ENCODE measurements at regions not wholly inside any gene's neighbourhood (a gene's known extent, or its start where the extent isn't known, plus 50 kb on each side); places are given as distances from the start of the nearest gene placed in this dataset.

- H3K4me1 ChIP-seq (ENCODE audit: control insufficient read depth in 1 of 2, insufficient read depth in 2 of 2, low read length in 2 of 2), result peaks cover 0 to 14% of the 10 kb centered on the region in 2 donors
- H3K27ac ChIP-seq (ENCODE audit: low read length), result no peak overlapping the region
- peaks cover 0 to 7% of the 10 kb centered on the region in 2 donors for H3K36me3 ChIP-seq (ENCODE audit: control insufficient read depth in 1 of 2, insufficient read depth in 2 of 2, low read length in 2 of 2)
- peaks cover 0 to 15% of the 10 kb centered on the region in 2 donors for H3K9me3 ChIP-seq (ENCODE audit: control insufficient read depth in 1 of 2, low read length in 2 of 2)
- H3K4me3 ChIP-seq (ENCODE audit: low read depth in 1 of 2, low read length in 2 of 2), result no peak overlapping the region
- no peaks in the 10 kb centered on the region for H3K27me3 ChIP-seq (ENCODE audit: low read depth, low read length)
These were observed 89.4 kb upstream of the ARHGAP5 start for GRCh38 chr14:31987721-31988120.

- H3K4me1 ChIP-seq (ENCODE audit: control insufficient read depth in 1 of 2, insufficient read depth in 2 of 2, low read length in 2 of 2), result peaks cover 0 to 15% of the 10 kb centered on the region in 2 donors
- peaks cover 0 to 7% of the 10 kb centered on the region in 2 donors for H3K36me3 ChIP-seq (ENCODE audit: control insufficient read depth in 1 of 2, insufficient read depth in 2 of 2, low read length in 2 of 2)
- peaks cover 0 to 12% of the 10 kb centered on the region in 2 donors for H3K9me3 ChIP-seq (ENCODE audit: control insufficient read depth in 1 of 2, low read length in 2 of 2)
- H3K27ac ChIP-seq (ENCODE audit: low read length), result no peak overlapping the region
- H3K4me3 ChIP-seq (ENCODE audit: low read depth in 1 of 2, low read length in 2 of 2), result no peak overlapping the region
- H3K27me3 ChIP-seq (ENCODE audit: low read depth, low read length), result no peaks in the 10 kb centered on the region
These were observed 88.9 kb upstream of the ARHGAP5 start for GRCh38 chr14:31988244-31988643.

- H3K36me3 ChIP-seq (ENCODE audit: control insufficient read depth in 1 of 2, insufficient read depth in 2 of 2, low read length in 2 of 2), result peaks cover 0 to 7% of the 10 kb centered on the region in 2 donors
- peaks cover 0 to 24% of the 10 kb centered on the region in 2 donors for H3K4me1 ChIP-seq (ENCODE audit: control insufficient read depth in 1 of 2, insufficient read depth in 2 of 2, low read length in 2 of 2)
- H3K4me3 ChIP-seq (ENCODE audit: low read depth in 1 of 2, low read length in 2 of 2), result no peak overlapping the region
- peaks cover 0 to 5% of the 10 kb centered on the region in 2 donors for H3K9me3 ChIP-seq (ENCODE audit: control insufficient read depth in 1 of 2, low read length in 2 of 2)
- H3K27me3 ChIP-seq (ENCODE audit: low read depth, low read length), result no peaks in the 10 kb centered on the region
- peak overlapping the region; percentile 52 for H3K27ac ChIP-seq (ENCODE audit: low read length)
These were observed 86.8 kb upstream of the ARHGAP5 start for GRCh38 chr14:31990183-31990857.

GRCh38 chr14:31990926-31991572, 86.1 kb upstream of the ARHGAP5 start:
- Histone ChIP-seq H3K4me3 (ENCODE audit: low read depth in 1 of 2, low read length in 2 of 2) (no peak overlapping the region), H3K4me1 (ENCODE audit: control insufficient read depth in 1 of 2, insufficient read depth in 2 of 2, low read length in 2 of 2) (peaks cover 0 to 24% of the 10 kb centered on the region in 2 donors), H3K27me3 (ENCODE audit: low read depth, low read length) (no peaks in the 10 kb centered on the region), H3K27ac (ENCODE audit: low read length) (peak overlapping the region; percentile 52), H3K36me3 (ENCODE audit: control insufficient read depth in 1 of 2, insufficient read depth in 2 of 2, low read length in 2 of 2) (peaks cover 0 to 7% of the 10 kb centered on the region in 2 donors), H3K9me3 (ENCODE audit: control insufficient read depth in 1 of 2, low read length in 2 of 2) (peaks cover 0 to 5% of the 10 kb centered on the region in 2 donors)

- H3K36me3 ChIP-seq (ENCODE audit: control insufficient read depth in 1 of 2, insufficient read depth in 2 of 2, low read length in 2 of 2), result peaks cover 0 to 7% of the 10 kb centered on the region in 2 donors
- H3K27ac ChIP-seq (ENCODE audit: low read length), result peak overlapping the region; percentile 52
- H3K4me1 ChIP-seq (ENCODE audit: control insufficient read depth in 1 of 2, insufficient read depth in 2 of 2, low read length in 2 of 2), result peaks cover 0 to 24% of the 10 kb centered on the region in 2 donors
- H3K9me3 ChIP-seq (ENCODE audit: control insufficient read depth in 1 of 2, low read length in 2 of 2), result no peaks in the 10 kb centered on the region
- H3K4me3 ChIP-seq (ENCODE audit: low read depth in 1 of 2, low read length in 2 of 2), result no peak overlapping the region
- no peaks in the 10 kb centered on the region for H3K27me3 ChIP-seq (ENCODE audit: low read depth, low read length)
These were observed 85.1 kb upstream of the ARHGAP5 start for GRCh38 chr14:31992011-31992447.

- Histone ChIP-seq H3K36me3 (ENCODE audit: control insufficient read depth in 1 of 2, insufficient read depth in 2 of 2, low read length in 2 of 2) (peaks cover 0 to 7% of the 10 kb centered on the region in 2 donors), H3K4me3 (ENCODE audit: low read depth in 1 of 2, low read length in 2 of 2) (no peak overlapping the region), H3K27ac (ENCODE audit: low read length) (no peak overlapping the region), H3K9me3 (ENCODE audit: control insufficient read depth in 1 of 2, low read length in 2 of 2) (no peaks in the 10 kb centered on the region), H3K27me3 (ENCODE audit: low read depth, low read length) (no peaks in the 10 kb centered on the region), H3K4me1 (ENCODE audit: control insufficient read depth in 1 of 2, insufficient read depth in 2 of 2, low read length in 2 of 2) (peaks cover 0 to 24% of the 10 kb centered on the region in 2 donors)
These were observed 83.6 kb upstream of the ARHGAP5 start for GRCh38 chr14:31993521-31993951.

- peaks cover 0 to 7% of the 10 kb centered on the region in 2 donors for H3K36me3 ChIP-seq (ENCODE audit: control insufficient read depth in 1 of 2, insufficient read depth in 2 of 2, low read length in 2 of 2)
- H3K27ac ChIP-seq (ENCODE audit: low read length), result no peak overlapping the region
- H3K4me1 ChIP-seq (ENCODE audit: control insufficient read depth in 1 of 2, insufficient read depth in 2 of 2, low read length in 2 of 2), result peaks cover 0 to 24% of the 10 kb centered on the region in 2 donors
- H3K27me3 ChIP-seq (ENCODE audit: low read depth, low read length), result no peaks in the 10 kb centered on the region
- H3K9me3 ChIP-seq (ENCODE audit: control insufficient read depth in 1 of 2, low read length in 2 of 2), result no peaks in the 10 kb centered on the region
- H3K4me3 ChIP-seq (ENCODE audit: low read depth in 1 of 2, low read length in 2 of 2), result no peak overlapping the region
These were observed 82.6 kb upstream of the ARHGAP5 start for GRCh38 chr14:31994391-31995033.

- no peaks in the 10 kb centered on the region for H3K36me3 ChIP-seq (ENCODE audit: control insufficient read depth in 1 of 2, insufficient read depth in 2 of 2, low read length in 2 of 2)
- no peak overlapping the region for H3K4me3 ChIP-seq (ENCODE audit: low read depth in 1 of 2, low read length in 2 of 2)
- no peak overlapping the region for H3K27ac ChIP-seq (ENCODE audit: low read length)
- H3K9me3 ChIP-seq (ENCODE audit: control insufficient read depth in 1 of 2, low read length in 2 of 2), result no peaks in the 10 kb centered on the region
- H3K4me1 ChIP-seq (ENCODE audit: control insufficient read depth in 1 of 2, insufficient read depth in 2 of 2, low read length in 2 of 2), result peaks cover 0 to 3% of the 10 kb centered on the region in 2 donors
- H3K27me3 ChIP-seq (ENCODE audit: low read depth, low read length), result no peaks in the 10 kb centered on the region
These were observed 73.5 kb upstream of the ARHGAP5 start for GRCh38 chr14:32003585-32003984.

- Histone ChIP-seq H3K36me3 (ENCODE audit: control insufficient read depth in 1 of 2, insufficient read depth in 2 of 2, low read length in 2 of 2) (no peaks in the 10 kb centered on the region), H3K4me3 (ENCODE audit: low read depth in 1 of 2, low read length in 2 of 2) (no peak overlapping the region), H3K9me3 (ENCODE audit: control insufficient read depth in 1 of 2, low read length in 2 of 2) (no peaks in the 10 kb centered on the region), H3K4me1 (ENCODE audit: control insufficient read depth in 1 of 2, insufficient read depth in 2 of 2, low read length in 2 of 2) (peaks cover 0 to 3% of the 10 kb centered on the region in 2 donors), H3K27ac (ENCODE audit: low read length) (no peak overlapping the region), H3K27me3 (ENCODE audit: low read depth, low read length) (no peaks in the 10 kb centered on the region)
These were observed 72.8 kb upstream of the ARHGAP5 start for GRCh38 chr14:32004300-32004699.

- Histone ChIP-seq H3K4me3 (ENCODE audit: low read depth in 1 of 2, low read length in 2 of 2) (no peak overlapping the region), H3K27ac (ENCODE audit: low read length) (no peak overlapping the region), H3K4me1 (ENCODE audit: control insufficient read depth in 1 of 2, insufficient read depth in 2 of 2, low read length in 2 of 2) (peaks cover 0 to 3% of the 10 kb centered on the region in 2 donors), H3K9me3 (ENCODE audit: control insufficient read depth in 1 of 2, low read length in 2 of 2) (no peaks in the 10 kb centered on the region), H3K36me3 (ENCODE audit: control insufficient read depth in 1 of 2, insufficient read depth in 2 of 2, low read length in 2 of 2) (no peaks in the 10 kb centered on the region), H3K27me3 (ENCODE audit: low read depth, low read length) (no peaks in the 10 kb centered on the region)
These were observed 71.5 kb upstream of the ARHGAP5 start for GRCh38 chr14:32005628-32006027.

Measured in muscle layer of duodenum (tissue), 2 donors.